ENCODE measurements at regions not wholly inside any gene's neighbourhood (a gene's known extent, or its start where the extent isn't known, plus 50 kb on each side); places are given as distances from the start of the nearest gene placed in this dataset.

- Histone ChIP-seq H2BK20ac (ENCODE audit: low read depth, low read length, poor library complexity, severe bottlenecking) (no peak overlapping the region), H2BK12ac (ENCODE audit: insufficient read length, low read depth, low read length) (no peak overlapping the region), H3T11ph (ENCODE audit: low read length) (no peak overlapping the region), H3K4me2 (ENCODE audit: insufficient read depth, insufficient read length, low read length) (no peak overlapping the region), H3K4ac (ENCODE audit: low read depth, low read length) (no peak overlapping the region), H3K9ac (ENCODE audit: extremely low read depth, insufficient read length, low read length) (no peak overlapping the region), H3K79me2 (ENCODE audit: insufficient read depth, low read length) (no peaks in the 10 kb centered on the region), H3K23me2 (ENCODE audit: insufficient read length, low read depth, low read length, poor library complexity, severe bottlenecking) (no peaks in the 10 kb centered on the region), H3K27me3 (ENCODE audit: insufficient read depth, low read length) (no peaks in the 10 kb centered on the region), H4K8ac (replicated peaks; ENCODE audit: insufficient read length, low read depth, low read length) (no peak overlapping the region), H3K56ac (ENCODE audit: insufficient read length, low read depth, low read length) (no peak overlapping the region), H3K9me3 (ENCODE audit: control insufficient read depth, low read depth, low read length) (peaks cover 7% of the 10 kb centered on the region), H3K79me1 (ENCODE audit: insufficient read depth, low read depth, low read length, poor library complexity, severe bottlenecking) (no peaks in the 10 kb centered on the region), H2AFZ (ENCODE audit: low read length) (no peak overlapping the region), H4K20me1 (ENCODE audit: control insufficient read depth, insufficient read depth, insufficient read length) (no peaks in the 10 kb centered on the region), H3K18ac (ENCODE audit: insufficient read length, low read depth, low read length) (no peak overlapping the region), H2BK120ac (ENCODE audit: low read depth, low read length, poor library complexity, severe bottlenecking) (no peak overlapping the region), H3K27ac (ENCODE audit: insufficient read length, low read depth, low read length) (no peak overlapping the region), H4K5ac (ENCODE audit: insufficient read length, low read depth, low read length) (no peak overlapping the region), H4K91ac (ENCODE audit: insufficient read length, low read depth, low read length) (no peak overlapping the region), H2BK15ac (ENCODE audit: low read depth, low read length) (no peak overlapping the region), H3K14ac (ENCODE audit: insufficient read depth, low read length) (no peak overlapping the region), H2AK5ac (ENCODE audit: insufficient read length, low read length) (no peak overlapping the region), H3K4me1 (ENCODE audit: insufficient read depth, low read length) (no peaks in the 10 kb centered on the region), H3K23ac (ENCODE audit: insufficient read length, low read depth, low read length) (no peak overlapping the region), H2BK5ac (ENCODE audit: insufficient read length, low read length) (no peak overlapping the region)
- no peak for DNase-seq
- WGBS (ENCODE audit: extremely low coverage, insufficient read length, low lambda C conversion rate) = no CpG with 5 or more reads among the region's 3 CpGs
- Mint-ChIP-seq H3K27me3 (ENCODE audit: low read depth) (peaks cover 2% of the 10 kb centered on the region; the same call in 1 of the 2 replicates), H3K27ac (peak overlapping the region in 2 of 3 experiments; percentile 16 to 32; a peak in 1 of 7 replicates), H3K9me3 (peaks cover 18 to 27% of the 10 kb centered on the region in 2 experiments), H3K4me1 (peaks cover 10 to 18% of the 10 kb centered on the region in 2 experiments), H3K4me3 (no peak overlapping the region), H3K36me3 (ENCODE audit: insufficient read depth in 1 of 3, low read depth in 3 of 3) (peaks cover 0 to 16% (median 8%) of the 10 kb centered on the region in 3 experiments; a peak in 6 of 7 replicates)
- no peak for TF ChIP-seq CTCF (conservative IDR thresholded peaks at IDR 0.05)
Observed at GRCh38 chr2:37775908-37776250, 104.4 kb upstream of the CDC42EP3 start.
